Fibroblast of lung (primary cell): ENCODE measurements at regions not wholly inside any gene's neighbourhood (a gene's known extent, or its start where the extent isn't known, plus 50 kb on each side); places are given as distances from the start of the nearest gene placed in this dataset.

ENCODE experiments used
- DNase-seq, 2 donors: peaks; one replicate each; pipeline versions ENCODE4 v3.0.0 to v3.0.0-alpha.2; 2010; ENCODE audit warnings: low read depth in 2 of 2
- H2AFZ ChIP-seq: 2 replicates; pipeline ENCODE4 v1.5.1; 2012; ENCODE audit warnings: low read length, control low read depth, inconsistent platforms
- H3K27ac ChIP-seq: 2 replicates; pipeline ENCODE4 v1.5.1; 2011; ENCODE audit warnings: low read length, control low read depth; ENCODE audit not compliant: insufficient read depth
- H3K27me3 ChIP-seq: 2 replicates; pipeline ENCODE4 v1.5.1; 2011; ENCODE audit warnings: mild to moderate bottlenecking, low read length; ENCODE audit not compliant: control insufficient read depth, insufficient read depth
- H3K36me3 ChIP-seq: 2 replicates; pipeline ENCODE4 v1.5.1; 2011; ENCODE audit warnings: low read length; ENCODE audit not compliant: control insufficient read depth, insufficient read depth
- H3K4me1 ChIP-seq: 2 replicates; pipeline ENCODE4 v1.5.1; 2011; ENCODE audit warnings: low read length; ENCODE audit not compliant: control insufficient read depth, insufficient read depth; ENCODE audit errors: extremely low read depth
- H3K4me2 ChIP-seq: 2 replicates; pipeline ENCODE4 v1.5.1; 2011; ENCODE audit warnings: low read length, control low read depth; ENCODE audit not compliant: insufficient read depth; ENCODE audit errors: extremely low read depth
- H3K4me3 ChIP-seq, 4 experiments: fragments of 200-600 bp in 1 of 4; sonication (generic) in 1 of 4; replicated peaks in 1 of 4; 2 replicates each; pipeline ENCODE4 v1.5.1; 2011 to 2016; ENCODE audit warnings: low read length in 4 of 4, low read depth in 3 of 4, mild to moderate bottlenecking in 3 of 4, control low read depth in 2 of 4, inconsistent platforms in 1 of 4, mixed read lengths in 1 of 4; ENCODE audit not compliant: insufficient read depth in 1 of 4; ENCODE audit errors: control extremely low read depth in 1 of 4
- H3K79me2 ChIP-seq: 2 replicates; pipeline ENCODE4 v1.5.1; 2012; ENCODE audit warnings: mild to moderate bottlenecking, low read length, inconsistent platforms; ENCODE audit not compliant: control insufficient read depth, insufficient read depth
- H3K9ac ChIP-seq: 2 replicates; pipeline ENCODE4 v1.5.1; 2011; ENCODE audit warnings: mild to moderate bottlenecking, low read length, control low read depth; ENCODE audit not compliant: insufficient read depth
- H3K9me3 ChIP-seq: 2 replicates; pipeline ENCODE4 v1.5.1; 2012; ENCODE audit warnings: low read depth, low read length; ENCODE audit not compliant: control insufficient read depth, insufficient read depth
- H4K20me1 ChIP-seq: 2 replicates; pipeline ENCODE4 v1.5.1; 2011; ENCODE audit warnings: low read length; ENCODE audit not compliant: control insufficient read depth, insufficient read depth; ENCODE audit errors: extremely low read depth
- EZH2 ChIP-seq: IDR thresholded peaks from 2 replicates; pipeline ENCODE4 v1.5.1; 2012; ENCODE audit warnings: low read length, control low read depth, mild to moderate bottlenecking; ENCODE audit errors: missing control alignments
- TF ChIP-seq, protein P1 (sequence below), 2 donors: IDR thresholded peaks in 1 of 2; conservative IDR thresholded peaks in 1 of 2; 1 replicate in 1 of 2; 2 replicates in 1 of 2; pipeline ENCODE4 v1.5.1; 2011 to 2012; ENCODE audit warnings: low read length in 2 of 2, control low read depth in 1 of 2, inconsistent platforms in 1 of 2, low read depth in 1 of 2, mild to moderate bottlenecking in 1 of 2

- Histone ChIP-seq H3K9me3 (no peaks in the 10 kb centered on the region), H3K27me3 (no peaks in the 10 kb centered on the region), H3K4me1 (no peaks in the 10 kb centered on the region), H4K20me1 (no peaks in the 10 kb centered on the region), H3K9ac (no peak overlapping the region), H3K27ac (no peak overlapping the region), H3K36me3 (no peaks in the 10 kb centered on the region), H3K4me3 (no peak overlapping the region), H3K4me2 (no peak overlapping the region), H2AFZ (no peak overlapping the region), H3K79me2 (no peaks in the 10 kb centered on the region)
- DNase-seq = no peak
- no peak for TF ChIP-seq EZH2
- TF ChIP-seq, protein P1, sequence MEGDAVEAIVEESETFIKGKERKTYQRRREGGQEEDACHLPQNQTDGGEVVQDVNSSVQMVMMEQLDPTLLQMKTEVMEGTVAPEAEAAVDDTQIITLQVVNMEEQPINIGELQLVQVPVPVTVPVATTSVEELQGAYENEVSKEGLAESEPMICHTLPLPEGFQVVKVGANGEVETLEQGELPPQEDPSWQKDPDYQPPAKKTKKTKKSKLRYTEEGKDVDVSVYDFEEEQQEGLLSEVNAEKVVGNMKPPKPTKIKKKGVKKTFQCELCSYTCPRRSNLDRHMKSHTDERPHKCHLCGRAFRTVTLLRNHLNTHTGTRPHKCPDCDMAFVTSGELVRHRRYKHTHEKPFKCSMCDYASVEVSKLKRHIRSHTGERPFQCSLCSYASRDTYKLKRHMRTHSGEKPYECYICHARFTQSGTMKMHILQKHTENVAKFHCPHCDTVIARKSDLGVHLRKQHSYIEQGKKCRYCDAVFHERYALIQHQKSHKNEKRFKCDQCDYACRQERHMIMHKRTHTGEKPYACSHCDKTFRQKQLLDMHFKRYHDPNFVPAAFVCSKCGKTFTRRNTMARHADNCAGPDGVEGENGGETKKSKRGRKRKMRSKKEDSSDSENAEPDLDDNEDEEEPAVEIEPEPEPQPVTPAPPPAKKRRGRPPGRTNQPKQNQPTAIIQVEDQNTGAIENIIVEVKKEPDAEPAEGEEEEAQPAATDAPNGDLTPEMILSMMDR (conservative IDR thresholded peaks at IDR 0.05 in 1 of 2, IDR thresholded peaks at IDR 0.05 in 1 of 2; ENCODE audit: low read depth in 1 of 2, low read length in 2 of 2) = no peak
Measured at GRCh38 chr14:22264759-22265158, 324.3 kb downstream of the DAD1 start.

DNA sequence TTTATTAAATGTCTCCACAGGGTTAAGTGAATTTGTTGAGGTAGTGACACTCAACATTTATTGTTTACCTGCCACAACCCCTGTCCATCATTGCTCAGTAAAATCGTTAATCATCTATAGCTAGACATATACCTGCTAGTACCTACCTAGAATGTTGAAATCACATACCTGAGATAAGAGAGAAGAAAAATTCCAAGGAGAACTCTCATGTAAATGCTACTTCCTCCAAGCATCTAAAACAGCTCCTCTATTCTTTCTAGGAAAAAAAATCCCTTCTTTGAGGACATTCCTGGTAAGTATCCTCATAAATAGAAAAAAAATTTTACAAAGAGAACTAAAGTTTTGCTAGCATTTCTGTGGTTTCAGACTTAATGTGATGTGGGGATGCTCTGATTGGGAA lies 325.1 kb downstream of the DAD1 start:
- Histone ChIP-seq H3K27ac (no peak overlapping the region), H4K20me1 (no peaks in the 10 kb centered on the region), H3K4me3 (no peak overlapping the region), H3K9me3 (no peaks in the 10 kb centered on the region), H3K36me3 (no peaks in the 10 kb centered on the region), H2AFZ (no peak overlapping the region), H3K79me2 (no peaks in the 10 kb centered on the region), H3K4me2 (no peak overlapping the region), H3K9ac (no peak overlapping the region), H3K4me1 (no peaks in the 10 kb centered on the region), H3K27me3 (no peaks in the 10 kb centered on the region)
- peak in 1 of 2 donors; percentile 27 for DNase-seq
- TF ChIP-seq, protein P1 (conservative IDR thresholded peaks at IDR 0.05 in 1 of 2, IDR thresholded peaks at IDR 0.05 in 1 of 2; ENCODE audit: low read depth in 1 of 2, low read length in 2 of 2) = no peak
- no peak for TF ChIP-seq EZH2

DNA sequence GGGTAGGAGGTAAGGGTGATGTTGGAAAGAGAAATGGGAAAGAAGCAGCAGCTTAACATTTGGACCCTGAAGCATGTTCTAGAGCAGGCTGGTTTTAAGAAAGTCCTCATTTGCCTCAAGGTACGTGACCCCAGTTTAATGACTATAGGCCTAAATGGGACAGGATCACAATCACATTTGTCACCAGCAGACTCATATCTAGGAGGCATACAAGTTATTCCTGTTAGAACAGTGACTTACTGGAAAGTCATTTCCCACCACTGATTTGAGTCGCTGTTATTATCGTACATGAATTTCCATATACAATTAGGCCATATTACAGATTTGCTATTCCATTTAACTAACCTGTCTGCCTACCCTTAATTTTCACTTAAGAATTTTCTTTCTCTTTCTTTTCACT lies 326.1 kb downstream of the DAD1 start:
- H3K27ac ChIP-seq = no peak overlapping the region
- TF ChIP-seq, protein P1 (conservative IDR thresholded peaks at IDR 0.05 in 1 of 2, IDR thresholded peaks at IDR 0.05 in 1 of 2; ENCODE audit: low read depth in 1 of 2, low read length in 2 of 2) = no peak
- TF ChIP-seq EZH2 = no peak
- H3K4me3 ChIP-seq = no peak overlapping the region
- no peaks in the 10 kb centered on the region for H3K4me1 ChIP-seq
- H3K79me2 ChIP-seq = no peaks in the 10 kb centered on the region
- no peaks in the 10 kb centered on the region for H3K9me3 ChIP-seq
- H4K20me1 ChIP-seq = no peaks in the 10 kb centered on the region
- H2AFZ ChIP-seq = no peak overlapping the region
- no peak overlapping the region for H3K4me2 ChIP-seq
- no peak overlapping the region for H3K9ac ChIP-seq
- DNase-seq = no peak
- H3K36me3 ChIP-seq = no peaks in the 10 kb centered on the region
- no peaks in the 10 kb centered on the region for H3K27me3 ChIP-seq
